Nephron progenitor cell (in vitro differentiated cells): ENCODE measurements at regions not wholly inside any gene's neighbourhood (a gene's known extent, or its start where the extent isn't known, plus 50 kb on each side); places are given as distances from the start of the nearest gene placed in this dataset.

Experiments used
- DNase-seq: peaks from one replicate; pipeline ENCODE4 v3.0.0; 2021
- H3K27ac Mint-ChIP-seq: 2 replicates; pipeline ENCODE4 v1.8.0; 2021; ENCODE audit warnings: mild to moderate bottlenecking, moderate library complexity, mixed read lengths
- H3K27me3 Mint-ChIP-seq: 2 replicates; pipeline ENCODE4 v1.8.0; 2021; ENCODE audit warnings: mild to moderate bottlenecking, low read depth, mixed read lengths; ENCODE audit not compliant: poor library complexity
- H3K36me3 Mint-ChIP-seq: 2 replicates; pipeline ENCODE4 v1.8.0; 2021; ENCODE audit warnings: low read depth, mixed read lengths
- H3K4me1 Mint-ChIP-seq: 2 replicates; pipeline ENCODE4 v1.8.0; 2021; ENCODE audit warnings: mixed read lengths
- H3K4me3 Mint-ChIP-seq: 2 replicates; pipeline ENCODE4 v1.8.0; 2021; ENCODE audit warnings: mild to moderate bottlenecking, moderate library complexity, mixed read lengths
- H3K9me3 Mint-ChIP-seq: 2 replicates; pipeline ENCODE4 v1.8.0; 2021; ENCODE audit warnings: mild to moderate bottlenecking, moderate library complexity, mixed read lengths
- CTCF ChIP-seq: fragments of 200-600 bp; sonication (generic); IDR thresholded peaks from 2 replicates; pipeline ENCODE4 v1.5.0; 2021; ENCODE audit warnings: antibody characterized with exemption

DNA sequence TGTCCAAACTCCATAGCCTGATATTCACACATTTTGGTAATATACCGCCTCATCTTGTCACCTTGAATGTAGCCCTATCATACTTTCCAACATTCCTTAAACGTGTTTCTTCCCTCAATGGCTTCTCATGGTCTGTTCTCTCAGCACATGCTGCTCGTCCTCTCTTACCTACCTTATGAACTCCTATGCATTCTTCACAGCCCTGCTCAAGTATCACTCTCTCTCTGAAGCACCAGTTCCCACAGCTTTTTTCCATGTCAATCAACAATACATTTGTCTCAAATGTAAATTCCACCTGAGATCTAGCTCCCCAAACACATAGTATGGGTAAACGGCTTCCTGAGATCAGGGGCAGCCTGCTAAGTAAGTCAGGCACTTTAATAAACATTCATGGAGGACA lies 85.2 kb upstream of the ZMIZ1 start:
- no peak for TF ChIP-seq CTCF
- Mint-ChIP-seq H3K27ac (no peak overlapping the region), H3K36me3 (no peaks in the 10 kb centered on the region), H3K9me3 (no peaks in the 10 kb centered on the region), H3K4me3 (no peak overlapping the region), H3K27me3 (peaks cover 14% of the 10 kb centered on the region), H3K4me1 (peaks cover 21% of the 10 kb centered on the region)
- no peak for DNase-seq

- TF ChIP-seq CTCF = no peak
- Mint-ChIP-seq H3K27ac (no peak overlapping the region), H3K4me1 (peaks cover 11% of the 10 kb centered on the region), H3K4me3 (no peak overlapping the region), H3K9me3 (no peaks in the 10 kb centered on the region), H3K36me3 (no peaks in the 10 kb centered on the region), H3K27me3 (no peaks in the 10 kb centered on the region)
- no peak for DNase-seq
These were observed 82.6 kb upstream of the ZMIZ1 start for GRCh38 chr10:78985973-78986818.

GRCh38 chr10:78991187-78991586 lies 77.6 kb upstream of the ZMIZ1 start:
- no peaks in the 10 kb centered on the region for H3K9me3 Mint-ChIP-seq
- H3K36me3 Mint-ChIP-seq = no peaks in the 10 kb centered on the region
- H3K27ac Mint-ChIP-seq = no peak overlapping the region
- no peak for DNase-seq
- H3K4me1 Mint-ChIP-seq = peaks cover 30% of the 10 kb centered on the region
- TF ChIP-seq CTCF = no peak
- H3K27me3 Mint-ChIP-seq = peaks cover 14% of the 10 kb centered on the region
- no peak overlapping the region for H3K4me3 Mint-ChIP-seq

DNA sequence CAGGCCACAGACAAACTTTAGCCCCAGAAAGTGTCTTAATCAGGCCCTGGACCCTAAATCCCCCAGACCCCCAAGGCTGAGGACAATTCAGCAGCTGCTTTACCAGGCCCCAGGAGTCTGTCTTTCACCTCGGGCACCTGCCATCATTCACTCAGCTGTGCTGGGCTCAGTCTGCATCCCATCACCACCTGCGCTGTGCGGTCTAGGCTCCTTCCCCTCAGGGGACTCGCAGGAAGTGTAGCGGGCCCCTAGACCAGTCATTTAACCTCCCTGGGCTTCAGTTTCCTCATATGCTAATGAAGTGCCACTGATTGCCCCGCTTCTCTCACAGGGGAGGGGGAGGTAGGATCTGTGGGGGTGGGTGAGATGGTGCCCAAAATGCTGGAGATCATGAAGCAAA lies 76.4 kb upstream of the ZMIZ1 start:
- Mint-ChIP-seq H3K36me3 (no peaks in the 10 kb centered on the region), H3K4me3 (no peak overlapping the region), H3K27ac (no peak overlapping the region), H3K4me1 (peaks cover 36% of the 10 kb centered on the region), H3K9me3 (no peaks in the 10 kb centered on the region), H3K27me3 (peaks cover 14% of the 10 kb centered on the region)
- DNase-seq = no peak
- TF ChIP-seq CTCF = no peak

DNA sequence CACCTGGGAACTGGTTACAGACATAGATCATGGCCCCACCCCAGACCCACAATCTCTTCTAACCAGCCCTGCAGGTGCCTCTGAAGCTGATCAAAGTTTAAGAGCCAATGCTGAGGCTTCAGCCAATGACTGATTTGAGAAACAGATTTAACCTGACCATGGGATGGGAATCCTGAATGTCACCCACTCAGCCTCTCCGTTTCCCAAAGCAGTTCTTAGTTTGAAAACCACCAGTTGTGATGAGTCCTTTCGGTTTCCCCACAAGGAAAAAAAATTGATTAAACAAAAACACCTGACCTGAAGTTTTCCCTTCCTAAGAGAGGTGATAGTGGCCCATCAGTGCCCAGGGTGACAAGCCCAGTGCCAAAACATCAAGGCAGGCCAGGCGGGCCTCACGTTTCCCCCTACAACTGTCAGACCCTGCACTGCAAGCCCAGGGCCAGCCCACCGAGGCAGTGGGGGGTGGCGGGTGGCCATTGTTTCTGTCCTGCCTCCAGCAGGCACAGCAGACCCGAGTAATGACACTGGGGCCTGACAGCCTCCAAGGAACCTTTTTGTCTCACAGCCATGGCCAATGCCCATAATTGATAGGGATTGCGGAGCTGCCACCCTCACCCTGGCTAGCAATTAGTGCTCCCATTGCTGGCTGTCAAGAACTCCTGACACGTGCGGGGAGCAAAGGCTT lies 75.4 kb upstream of the ZMIZ1 start:
- no peak for DNase-seq
- no peak overlapping the region for H3K4me3 Mint-ChIP-seq
- no peaks in the 10 kb centered on the region for H3K36me3 Mint-ChIP-seq
- TF ChIP-seq CTCF = no peak
- H3K4me1 Mint-ChIP-seq = peaks cover 33% of the 10 kb centered on the region
- peaks cover 14% of the 10 kb centered on the region for H3K27me3 Mint-ChIP-seq
- H3K27ac Mint-ChIP-seq = no peak overlapping the region
- H3K9me3 Mint-ChIP-seq = no peaks in the 10 kb centered on the region
